SJSA1 (cell line): ENCODE measurements at regions not wholly inside any gene's neighbourhood (a gene's known extent, or its start where the extent isn't known, plus 50 kb on each side); places are given as distances from the start of the nearest gene placed in this dataset.

Source experiments
- DNase-seq, 2 experiments: peaks; one replicate each; pipeline ENCODE4 v3.0.0-alpha.2; 2015 to 2020; ENCODE audit warnings: low spot score in 2 of 2, low read depth in 1 of 2
- H3K27ac ChIP-seq: fragments of 250-450 bp; sonication (Bioruptor Pico); 2 replicates; pipeline ENCODE4 v1.5.1; 2020; ENCODE audit warnings: mild to moderate bottlenecking, moderate library complexity
- H3K27me3 ChIP-seq: fragments of 250-450 bp; sonication (Bioruptor Pico); replicated peaks from 2 replicates; pipeline ENCODE4 v1.5.1; 2020; ENCODE audit warnings: mild to moderate bottlenecking, moderate library complexity
- H3K36me3 ChIP-seq: fragments of 250-450 bp; sonication (Bioruptor Pico); 2 replicates; pipeline ENCODE4 v1.5.1; 2020; ENCODE audit warnings: mild to moderate bottlenecking
- H3K4me1 ChIP-seq: fragments of 250-450 bp; sonication (Bioruptor Pico); replicated peaks from 2 replicates; pipeline ENCODE4 v1.6.1; 2021; ENCODE audit warnings: mild to moderate bottlenecking
- H3K4me3 ChIP-seq: fragments of 250-450 bp; sonication (Bioruptor Pico); 2 replicates; pipeline ENCODE4 v1.5.1; 2020; ENCODE audit warnings: mild to moderate bottlenecking
- H3K9me3 ChIP-seq: fragments of 250-450 bp; sonication (Bioruptor Pico); replicated peaks from 2 replicates; pipeline ENCODE4 v1.5.1; 2020; ENCODE audit warnings: mild to moderate bottlenecking

DNA sequence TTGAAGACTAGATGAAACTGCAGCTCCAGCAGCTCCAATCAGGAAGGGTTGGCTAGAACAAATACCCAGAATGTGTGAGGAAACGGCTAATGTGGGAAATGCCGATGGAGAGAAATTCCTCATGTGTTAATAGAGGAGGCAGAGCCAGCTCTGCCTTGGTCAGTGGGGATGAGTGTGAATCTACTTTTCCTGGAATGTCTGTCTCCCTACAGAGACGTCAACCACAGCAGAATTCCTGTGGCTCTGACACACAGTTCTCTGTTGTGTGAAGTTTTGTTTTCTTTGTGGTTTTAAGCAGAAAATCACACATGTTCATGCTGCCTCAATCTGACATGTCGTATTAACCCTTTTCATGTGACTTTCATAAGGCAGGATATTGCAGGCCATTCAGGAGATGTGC is 476.6 kb upstream of the WWC1 start:
- no peaks in the 10 kb centered on the region for H3K27me3 ChIP-seq
- H3K27ac ChIP-seq, result peak overlapping the region; percentile 81

DNA sequence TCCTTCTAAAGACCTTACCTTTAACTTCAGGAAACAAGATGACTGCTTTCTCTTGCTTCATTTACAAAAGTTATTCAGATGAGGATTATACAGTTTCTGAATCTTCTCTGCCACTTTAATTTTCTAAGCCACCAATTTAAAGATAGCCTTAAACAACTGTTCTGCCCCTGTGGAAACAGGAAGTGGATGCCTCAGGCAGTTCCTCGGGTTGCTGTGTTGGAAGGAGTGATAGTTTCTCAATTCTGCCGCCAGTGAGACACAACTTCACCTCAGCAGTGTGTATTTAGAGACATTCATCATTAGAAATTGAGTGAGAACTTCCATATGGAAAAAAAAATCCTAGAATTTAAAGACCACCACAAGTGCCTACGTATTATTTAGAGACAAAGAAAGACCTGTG is 475.1 kb upstream of the WWC1 start:
- peak in 1 of 2 experiments; percentile 47 for DNase-seq
- H3K4me1 ChIP-seq, result peaks cover 59% of the 10 kb centered on the region
- H3K36me3 ChIP-seq, result no peaks in the 10 kb centered on the region
- H3K9me3 ChIP-seq, result no peaks in the 10 kb centered on the region
- H3K4me3 ChIP-seq, result no peak overlapping the region
- H3K27ac ChIP-seq, result peak overlapping the region; percentile 81
- no peaks in the 10 kb centered on the region for H3K27me3 ChIP-seq

More for the DNA sequence above, 476.6 kb upstream of the WWC1 start:
- H3K4me1 ChIP-seq, result peaks cover 45% of the 10 kb centered on the region
- DNase-seq, result peak; percentile 95 to 99
- no peaks in the 10 kb centered on the region for H3K9me3 ChIP-seq
- H3K4me3 ChIP-seq, result no peak overlapping the region
- H3K36me3 ChIP-seq, result no peaks in the 10 kb centered on the region

DNA sequence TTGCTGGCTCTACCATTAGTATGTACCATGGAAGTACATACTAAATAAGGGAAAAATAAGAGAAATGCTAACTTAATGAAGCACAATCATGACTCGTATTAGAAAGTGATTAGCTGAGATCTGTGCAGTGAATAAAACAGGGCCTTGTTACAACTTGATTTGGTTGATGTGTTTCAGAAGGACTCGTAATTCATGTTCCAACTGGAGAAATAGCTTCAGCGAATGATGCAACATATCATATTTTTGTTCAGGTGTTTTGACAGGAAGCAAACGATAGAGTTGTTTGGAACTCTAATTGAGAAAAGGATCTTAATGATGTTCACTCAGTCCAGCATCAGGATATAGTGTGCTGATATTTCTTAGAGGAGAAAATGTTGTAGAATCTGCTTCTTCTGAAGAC is 474.6 kb upstream of the WWC1 start:
- DNase-seq, result no peak
- Histone ChIP-seq H3K27me3 (no peaks in the 10 kb centered on the region), H3K9me3 (no peaks in the 10 kb centered on the region), H3K4me3 (no peak overlapping the region), H3K4me1 (peaks cover 64% of the 10 kb centered on the region), H3K36me3 (no peaks in the 10 kb centered on the region), H3K27ac (peak overlapping the region; percentile 81)

DNA sequence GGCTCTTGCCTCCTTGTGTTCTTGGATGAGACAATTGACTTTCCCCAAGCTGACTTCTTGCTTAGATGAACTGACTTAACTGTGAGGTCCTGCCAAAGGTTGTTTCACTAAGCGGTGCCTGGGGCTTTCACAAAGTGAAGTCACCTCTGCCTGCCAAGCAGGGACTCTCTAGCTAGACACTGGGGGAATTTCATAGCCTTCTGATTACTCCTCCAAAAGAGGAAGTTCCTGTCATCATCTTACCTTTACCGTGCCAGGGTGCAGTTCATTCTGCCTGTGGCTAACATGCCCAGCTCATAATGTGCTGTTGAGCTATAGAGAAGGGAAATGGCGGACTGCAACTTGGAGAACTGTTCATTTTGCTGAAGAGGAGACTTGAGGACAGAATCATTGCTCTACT is 472.0 kb upstream of the WWC1 start:
- Histone ChIP-seq H3K9me3 (no peaks in the 10 kb centered on the region; the same call in 1 of the 2 replicates), H3K27me3 (no peaks in the 10 kb centered on the region), H3K36me3 (no peaks in the 10 kb centered on the region), H3K27ac (no peak overlapping the region), H3K4me1 (peaks cover 60% of the 10 kb centered on the region), H3K4me3 (no peak overlapping the region)
- DNase-seq, result no peak

DNA sequence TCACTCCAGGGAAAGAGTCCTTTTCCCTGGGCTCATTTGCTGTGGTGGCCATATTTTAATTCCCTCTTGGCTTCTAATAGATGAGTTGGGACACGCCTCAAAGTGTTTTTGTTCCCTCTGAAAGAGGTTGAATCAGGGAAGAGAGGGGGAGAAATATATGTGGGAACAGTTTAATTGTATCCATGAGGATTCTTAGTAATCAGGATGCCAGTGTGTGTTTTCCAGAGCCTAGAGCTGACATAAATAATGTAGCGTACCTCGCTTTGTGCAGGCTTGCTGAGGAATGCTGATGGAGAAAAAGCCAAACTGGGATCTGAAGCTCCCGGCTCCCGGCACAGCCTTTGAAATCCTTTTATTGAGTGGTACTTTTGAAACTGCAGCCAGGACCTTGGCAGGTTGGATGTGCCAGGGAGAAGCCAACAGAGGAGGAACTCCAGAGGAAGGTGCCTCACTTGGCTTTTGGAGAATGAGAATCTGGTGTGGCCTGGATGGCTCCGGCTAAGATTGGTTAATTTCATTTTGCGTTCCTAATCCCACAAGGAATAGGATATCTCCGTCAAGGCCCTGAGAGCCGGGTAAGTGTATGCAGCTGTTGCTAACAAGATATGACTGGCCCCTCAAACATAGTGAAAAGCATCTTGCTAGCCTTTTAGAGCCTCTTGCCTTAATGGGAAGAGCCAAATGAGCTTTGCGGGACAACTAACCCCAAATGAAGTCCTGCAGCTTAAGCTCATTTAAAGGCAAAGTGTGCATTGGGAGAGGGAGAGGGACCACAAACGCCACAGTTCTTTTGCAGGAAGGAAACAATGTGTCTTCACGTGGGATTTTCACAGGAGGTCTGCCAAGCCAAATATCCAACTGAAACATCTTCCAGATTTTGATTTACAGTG is 471.1 kb upstream of the WWC1 start:
- Histone ChIP-seq H3K4me1 (peaks cover 55% of the 10 kb centered on the region), H3K27me3 (no peaks in the 10 kb centered on the region), H3K9me3 (no peaks in the 10 kb centered on the region; the same call in 1 of the 2 replicates), H3K36me3 (no peaks in the 10 kb centered on the region), H3K27ac (peak overlapping the region; percentile 55), H3K4me3 (no peak overlapping the region)
- DNase-seq, result no peak

DNA sequence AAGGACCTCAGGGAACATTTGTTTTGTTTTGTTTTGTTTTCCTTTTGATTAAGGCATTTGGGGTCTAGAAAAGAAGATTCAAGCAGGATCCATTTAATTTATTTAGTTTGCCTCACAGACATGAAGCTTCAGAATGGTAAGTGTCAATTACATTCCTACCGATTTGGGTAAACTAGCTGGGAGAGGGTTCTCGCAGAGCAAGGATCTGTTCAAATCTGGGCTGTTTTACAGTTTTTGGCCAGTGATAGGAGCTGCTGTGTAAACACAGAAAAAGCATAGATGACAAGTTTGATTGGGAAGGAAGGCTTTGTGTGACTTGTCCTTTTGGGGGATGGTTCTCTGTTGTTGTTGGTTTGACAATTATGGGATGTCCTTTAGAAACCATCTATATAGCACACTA is 470.3 kb upstream of the WWC1 start:
- Histone ChIP-seq H3K4me3 (peak overlapping the region; percentile 2), H3K27ac (peak overlapping the region; percentile 55), H3K36me3 (no peaks in the 10 kb centered on the region), H3K27me3 (no peaks in the 10 kb centered on the region), H3K9me3 (no peaks in the 10 kb centered on the region; the same call in 1 of the 2 replicates), H3K4me1 (peaks cover 47% of the 10 kb centered on the region)
- DNase-seq, result peak in 1 of 2 experiments; percentile 76

DNA sequence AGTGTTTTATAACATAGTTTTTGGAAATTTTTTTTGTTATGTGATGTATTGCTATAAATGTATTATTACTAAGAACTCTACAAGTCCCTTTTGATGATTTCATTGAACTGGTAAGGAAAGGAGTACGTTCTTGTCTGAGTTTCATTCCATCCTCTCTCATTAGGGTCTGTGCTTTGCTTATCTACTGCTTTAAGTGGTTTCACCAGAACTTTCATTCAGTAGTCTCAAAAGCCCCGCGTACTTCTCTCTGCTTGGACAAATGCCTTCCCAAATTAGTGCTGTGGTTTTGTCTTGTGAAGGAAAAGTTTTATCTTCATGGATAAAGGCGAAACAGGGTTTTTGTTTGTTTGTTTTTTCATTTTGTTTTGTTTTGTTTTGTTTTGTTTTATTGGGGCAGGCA is 469.8 kb upstream of the WWC1 start:
- DNase-seq, result no peak
- no peaks in the 10 kb centered on the region for H3K36me3 ChIP-seq
- H3K4me1 ChIP-seq, result peaks cover 42% of the 10 kb centered on the region

DNA sequence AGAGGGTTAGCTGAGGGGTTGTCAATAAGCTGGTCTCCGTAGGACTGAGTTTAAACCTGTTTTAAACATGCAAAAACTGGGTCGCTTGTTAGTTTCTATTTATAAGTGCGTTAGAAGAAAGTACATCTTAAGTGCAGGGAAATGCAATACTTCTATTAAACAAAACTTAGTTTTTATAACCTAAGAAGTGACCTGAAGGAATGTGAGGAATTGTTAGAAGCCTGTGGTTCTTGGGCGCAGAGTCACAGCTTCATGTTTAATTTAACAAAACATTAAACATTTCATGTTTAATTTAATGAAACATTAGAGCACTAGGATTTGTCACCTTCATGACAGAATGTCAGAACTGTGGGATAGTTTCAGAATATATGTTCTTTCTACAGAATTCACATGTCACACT is 469.2 kb upstream of the WWC1 start:
- Histone ChIP-seq H3K36me3 (no peaks in the 10 kb centered on the region), H3K27ac (peak overlapping the region; percentile 55), H3K27me3 (no peaks in the 10 kb centered on the region), H3K4me1 (peaks cover 38% of the 10 kb centered on the region), H3K9me3 (no peaks in the 10 kb centered on the region; the same call in 1 of the 2 replicates), H3K4me3 (no peak overlapping the region; the same call in 1 of the 2 replicates)
- DNase-seq, result peak in 1 of 2 experiments; percentile 65

More for the DNA sequence above, 469.8 kb upstream of the WWC1 start:
- no peaks in the 10 kb centered on the region for H3K27me3 ChIP-seq
- H3K4me3 ChIP-seq, result peak overlapping the region; percentile 2; the same call in 1 of the 2 replicates
- no peaks in the 10 kb centered on the region; the same call in 1 of the 2 replicates for H3K9me3 ChIP-seq
- peak overlapping the region; percentile 55 for H3K27ac ChIP-seq

DNA sequence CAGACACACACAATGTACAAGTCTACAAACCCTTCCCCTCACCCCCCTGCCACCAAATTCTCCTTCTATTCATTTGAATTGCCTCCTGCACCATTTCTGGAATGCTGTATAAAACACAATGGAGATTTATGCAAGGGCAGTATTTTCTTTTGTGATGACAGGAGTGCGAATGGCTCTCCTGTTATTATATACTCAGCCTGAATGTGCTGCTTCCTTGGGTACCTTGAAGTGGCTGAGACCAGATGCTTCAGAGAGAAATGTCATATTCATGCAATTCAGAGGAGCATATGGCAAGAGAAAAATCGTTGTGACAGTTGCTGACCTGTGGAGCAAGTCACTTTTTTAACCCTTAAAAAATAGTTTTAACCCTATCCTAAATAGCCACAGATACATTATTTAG is 468.0 kb upstream of the WWC1 start:
- H3K36me3 ChIP-seq, result no peaks in the 10 kb centered on the region
- no peak overlapping the region for H3K4me3 ChIP-seq
- H3K27ac ChIP-seq, result no peak overlapping the region
- no peaks in the 10 kb centered on the region; the same call in 1 of the 2 replicates for H3K9me3 ChIP-seq
- no peaks in the 10 kb centered on the region for H3K27me3 ChIP-seq
- peak in 1 of 2 experiments; percentile 34 for DNase-seq
- H3K4me1 ChIP-seq, result peaks cover 38% of the 10 kb centered on the region

DNA sequence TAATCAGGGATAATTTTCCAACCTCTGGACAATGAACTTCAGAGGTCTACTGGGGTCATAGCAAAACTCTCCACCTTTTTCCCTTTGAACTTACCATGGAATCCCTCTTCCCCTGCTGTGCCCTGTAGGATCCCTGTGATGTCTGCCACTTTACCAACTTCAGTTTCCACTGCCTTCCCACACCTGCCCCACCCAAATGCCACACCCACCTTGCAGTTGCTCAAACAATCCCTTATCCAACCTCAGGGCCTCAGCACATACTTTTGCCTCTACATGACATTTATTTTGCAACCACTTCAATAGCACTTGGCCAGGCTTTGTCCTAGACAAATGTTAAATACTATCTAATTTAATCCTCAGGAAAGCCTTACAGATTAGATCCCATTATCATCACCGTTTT is 463.7 kb upstream of the WWC1 start:
- DNase-seq, result no peak
- Histone ChIP-seq H3K27me3 (no peaks in the 10 kb centered on the region), H3K9me3 (no peaks in the 10 kb centered on the region; the same call in 1 of the 2 replicates), H3K36me3 (no peaks in the 10 kb centered on the region), H3K4me1 (peaks cover 22% of the 10 kb centered on the region), H3K4me3 (no peak overlapping the region), H3K27ac (no peak overlapping the region)

DNA sequence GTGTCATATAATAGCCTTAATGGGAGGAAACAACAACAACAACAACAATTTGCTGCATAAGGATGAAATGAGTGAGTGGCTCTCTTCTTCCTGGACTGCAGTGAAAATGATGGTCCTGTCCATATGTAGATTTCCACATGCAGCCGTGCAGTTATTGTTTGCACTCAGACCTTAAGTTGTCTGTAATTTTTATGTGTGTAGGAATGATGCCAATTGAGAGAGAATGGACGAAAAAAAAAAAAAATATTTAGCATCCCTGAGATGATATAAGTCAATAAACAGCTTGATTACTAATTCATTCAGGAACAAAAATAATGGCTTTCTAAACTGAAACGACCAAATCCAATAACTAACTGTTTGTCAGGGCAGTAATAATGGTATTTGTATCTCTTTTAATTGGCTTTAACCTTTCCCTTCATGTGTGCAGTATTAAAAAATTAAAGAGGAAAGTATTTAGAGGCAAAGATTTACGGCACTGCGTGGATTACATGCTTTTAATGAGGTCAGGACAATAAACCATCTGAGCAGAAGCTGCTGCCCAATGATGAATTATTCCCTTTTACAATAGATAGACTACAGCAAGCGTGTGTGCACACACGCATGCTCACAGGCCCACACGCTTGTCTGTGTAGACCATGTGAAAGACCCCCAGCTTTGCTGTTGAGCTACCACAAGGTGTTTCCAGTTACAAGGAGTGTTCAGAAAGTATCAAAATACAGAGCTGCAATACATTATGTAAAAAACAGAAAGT is 459.5 kb upstream of the WWC1 start:
- no peaks in the 10 kb centered on the region for H3K36me3 ChIP-seq
- DNase-seq, result no peak
- H3K9me3 ChIP-seq, result no peaks in the 10 kb centered on the region
- no peak overlapping the region for H3K27ac ChIP-seq
- peaks cover 11% of the 10 kb centered on the region for H3K4me1 ChIP-seq
- H3K4me3 ChIP-seq, result no peak overlapping the region
- no peaks in the 10 kb centered on the region for H3K27me3 ChIP-seq

DNA sequence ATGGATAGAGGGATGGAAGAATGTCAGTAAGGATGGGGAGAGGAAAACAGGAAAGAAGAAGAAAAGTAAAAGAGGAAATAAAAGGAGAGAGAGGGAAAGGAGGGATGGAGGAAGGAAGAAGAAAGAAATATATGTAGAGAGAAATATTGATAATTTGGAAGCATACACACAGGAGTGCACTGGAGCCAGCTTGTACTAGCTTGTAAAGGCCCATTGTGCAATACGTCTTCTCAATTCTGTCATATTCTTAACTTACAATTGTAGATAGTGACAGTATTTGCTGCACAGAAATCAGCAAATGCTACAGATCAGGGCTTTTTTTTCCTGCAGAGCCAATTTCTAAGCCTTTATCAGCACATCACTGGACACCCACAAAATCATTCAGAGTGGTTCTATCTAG is 458.8 kb upstream of the WWC1 start:
- Histone ChIP-seq H3K4me3 (no peak overlapping the region), H3K27ac (no peak overlapping the region), H3K9me3 (no peaks in the 10 kb centered on the region)

DNA sequence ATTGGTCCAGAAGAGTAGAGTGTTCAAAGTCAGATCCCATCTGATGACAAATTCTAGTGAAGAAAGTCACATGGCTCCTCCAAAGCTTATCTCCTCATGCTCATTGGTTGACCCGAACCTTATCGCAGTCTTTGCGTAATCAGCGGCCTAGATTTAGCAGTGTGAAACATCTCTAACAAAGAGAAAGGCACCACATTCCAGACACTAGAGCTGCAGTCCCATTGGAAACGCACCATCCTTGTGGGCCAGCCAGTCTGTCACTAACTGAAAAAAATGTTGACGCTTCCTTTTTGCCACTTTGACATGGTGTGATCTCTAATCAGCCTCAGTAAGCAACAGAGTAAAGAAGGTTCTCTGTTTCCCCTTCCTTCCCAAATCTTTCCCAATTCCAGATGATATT is 458.0 kb upstream of the WWC1 start:
- peaks cover 11% of the 10 kb centered on the region for H3K4me1 ChIP-seq
- H3K27ac ChIP-seq, result no peak overlapping the region
- H3K9me3 ChIP-seq, result no peaks in the 10 kb centered on the region
- no peaks in the 10 kb centered on the region for H3K27me3 ChIP-seq
- H3K36me3 ChIP-seq, result no peaks in the 10 kb centered on the region
- H3K4me3 ChIP-seq, result no peak overlapping the region
- DNase-seq, result no peak

More for the DNA sequence above, 458.8 kb upstream of the WWC1 start:
- no peaks in the 10 kb centered on the region for H3K27me3 ChIP-seq
- H3K4me1 ChIP-seq, result peaks cover 11% of the 10 kb centered on the region
- no peaks in the 10 kb centered on the region for H3K36me3 ChIP-seq
- DNase-seq, result no peak

DNA sequence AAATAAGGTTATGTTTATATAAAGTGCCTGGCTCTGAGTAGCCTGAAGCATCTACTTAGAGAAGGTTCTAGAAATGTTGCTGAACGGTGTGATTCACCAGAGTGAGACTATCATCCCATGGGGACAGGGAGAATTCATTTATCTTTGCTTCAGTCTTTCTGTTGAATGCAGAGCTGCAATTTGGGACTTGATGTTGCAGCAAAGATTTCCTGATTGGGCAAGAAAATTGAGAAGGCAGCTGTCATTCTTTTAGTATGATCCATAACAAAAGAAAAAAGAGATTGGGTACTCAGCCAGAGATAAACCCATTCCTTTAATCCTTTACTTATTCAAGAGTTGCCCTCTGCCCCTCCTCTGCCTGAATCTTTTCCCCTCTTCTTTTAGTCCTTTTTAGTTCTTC is 456.3 kb upstream of the WWC1 start:
- Histone ChIP-seq H3K4me1 (peaks cover 4% of the 10 kb centered on the region), H3K27ac (no peak overlapping the region)
- DNase-seq, result no peak

More for the DNA sequence above, 456.3 kb upstream of the WWC1 start:
- Histone ChIP-seq H3K4me3 (no peak overlapping the region), H3K9me3 (no peaks in the 10 kb centered on the region), H3K36me3 (no peaks in the 10 kb centered on the region), H3K27me3 (no peaks in the 10 kb centered on the region)
